ENCODE measurements at regions not wholly inside any gene's neighbourhood (a gene's known extent, or its start where the extent isn't known, plus 50 kb on each side); places are given as distances from the start of the nearest gene placed in this dataset.
A peak's percentile ranks its signal among the peaks of the same experiment; 100 is the strongest.

GRCh38 chr1:238052496-238053266, 162.0 kb upstream of the ZP4 start:
- peaks cover 16% of the 10 kb centered on the region for H3K36me3 Mint-ChIP-seq
- peaks cover 19% of the 10 kb centered on the region for H3K9me3 Mint-ChIP-seq
- TF ChIP-seq ZNF232 (CRISPR knock-in tag; IDR thresholded peaks at IDR 0.05) = no peak
- TF ChIP-seq GRHL2 (CRISPR knock-in tag; IDR thresholded peaks at IDR 0.05; ENCODE audit: insufficient replicate concordance, severe bottlenecking) = no peak
- no peak for TF ChIP-seq ELF4 (CRISPR knock-in tag; IDR thresholded peaks at IDR 0.05; ENCODE audit: low read depth)
- no peak for TF ChIP-seq CDX4 (CRISPR knock-in tag; IDR thresholded peaks at IDR 0.05; ENCODE audit: borderline replicate concordance)
- TF ChIP-seq, protein P1, sequence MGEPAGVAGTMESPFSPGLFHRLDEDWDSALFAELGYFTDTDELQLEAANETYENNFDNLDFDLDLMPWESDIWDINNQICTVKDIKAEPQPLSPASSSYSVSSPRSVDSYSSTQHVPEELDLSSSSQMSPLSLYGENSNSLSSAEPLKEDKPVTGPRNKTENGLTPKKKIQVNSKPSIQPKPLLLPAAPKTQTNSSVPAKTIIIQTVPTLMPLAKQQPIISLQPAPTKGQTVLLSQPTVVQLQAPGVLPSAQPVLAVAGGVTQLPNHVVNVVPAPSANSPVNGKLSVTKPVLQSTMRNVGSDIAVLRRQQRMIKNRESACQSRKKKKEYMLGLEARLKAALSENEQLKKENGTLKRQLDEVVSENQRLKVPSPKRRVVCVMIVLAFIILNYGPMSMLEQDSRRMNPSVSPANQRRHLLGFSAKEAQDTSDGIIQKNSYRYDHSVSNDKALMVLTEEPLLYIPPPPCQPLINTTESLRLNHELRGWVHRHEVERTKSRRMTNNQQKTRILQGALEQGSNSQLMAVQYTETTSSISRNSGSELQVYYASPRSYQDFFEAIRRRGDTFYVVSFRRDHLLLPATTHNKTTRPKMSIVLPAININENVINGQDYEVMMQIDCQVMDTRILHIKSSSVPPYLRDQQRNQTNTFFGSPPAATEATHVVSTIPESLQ (CRISPR knock-in tag; IDR thresholded peaks at IDR 0.05) = no peak
- H3K27me3 Mint-ChIP-seq (ENCODE audit: low read depth) = no peaks in the 10 kb centered on the region
- DNase-seq (ENCODE audit: low spot score) = no peak
- peaks cover 6% of the 10 kb centered on the region for H3K4me1 Mint-ChIP-seq
- no peak overlapping the region for H3K27ac Mint-ChIP-seq
- ChIA-PET CTCF (interaction anchor here (1.3 kb wide), 1 partner anchor 202 kb away, joined by 3 read pairs; no protein-coding TSS in a partner anchor), POLR2A (no interaction called here)
- no peak for ATAC-seq
- no peak overlapping the region for H3K4me3 Mint-ChIP-seq

DNA sequence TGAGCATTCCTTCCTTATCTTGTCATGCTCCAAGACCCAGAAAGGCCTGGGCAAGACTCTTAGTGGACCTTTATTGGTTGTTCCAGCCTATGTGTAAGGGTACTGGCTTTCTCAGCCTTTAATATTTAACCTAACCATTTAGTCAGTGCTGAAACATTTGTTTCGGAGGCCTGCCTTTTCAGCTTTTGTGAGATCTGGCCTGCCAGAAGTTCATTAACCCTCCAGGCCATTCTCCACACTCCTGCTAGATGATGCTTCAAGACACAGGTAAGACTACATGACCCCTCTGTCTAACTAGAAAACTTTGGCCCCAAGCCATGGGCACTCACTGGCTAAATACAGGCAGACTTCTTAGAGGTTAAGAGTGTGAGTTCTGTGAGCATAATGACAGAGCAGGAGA, 138.4 kb upstream of the ZP4 start:
- Mint-ChIP-seq H3K36me3 (peaks cover 8% of the 10 kb centered on the region), H3K27me3 (ENCODE audit: low read depth) (no peaks in the 10 kb centered on the region; the same call in 1 of the 2 replicates), H3K27ac (no peak overlapping the region), H3K4me3 (no peak overlapping the region), H3K9me3 (peaks cover 39% of the 10 kb centered on the region), H3K4me1 (peaks cover 34% of the 10 kb centered on the region)
- DNase-seq (ENCODE audit: low spot score) (no peak), ATAC-seq (peak; percentile 50; the same call in 1 of the 2 replicates)
- ChIA-PET POLR2A (no interaction called here), CTCF (no interaction called here)
- TF ChIP-seq NFYB (CRISPR knock-in tag; conservative IDR thresholded peaks at IDR 0.05; ENCODE audit: low read depth) = no peak
- TF ChIP-seq CREM (CRISPR knock-in tag; IDR thresholded peaks at IDR 0.05) = no peak
- TF ChIP-seq ZNF232 (CRISPR knock-in tag; IDR thresholded peaks at IDR 0.05) = no peak

DNA sequence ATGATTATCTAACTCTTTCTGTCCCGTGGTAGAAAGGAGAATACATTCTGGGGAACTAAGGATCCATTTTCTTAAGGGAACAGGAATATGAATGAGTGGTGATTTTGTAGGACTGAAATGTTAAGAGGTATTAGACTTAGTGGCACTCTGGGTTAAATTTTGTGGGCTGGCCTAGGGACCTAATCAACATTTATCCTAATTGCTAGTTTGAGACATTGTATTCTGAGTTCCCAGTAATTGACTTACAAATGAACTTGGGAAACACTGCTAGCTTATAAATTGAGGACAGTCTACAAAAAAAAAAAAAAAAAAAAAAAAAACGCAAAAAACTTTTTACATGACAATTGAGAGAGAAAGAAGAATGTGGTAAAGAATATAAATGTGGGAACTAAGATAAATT, 136.6 kb upstream of the ZP4 start:
- ChIA-PET POLR2A (interaction anchor here (0.6 kb wide), 1 partner anchor 10 kb away, joined by 4 read pairs; no protein-coding TSS in a partner anchor), CTCF (interaction anchor here (1.3 to 1.8 kb wide), 2 partner anchors 12 to 176 kb away, joined by 7 to 9 read pairs; no protein-coding TSS in a partner anchor)
- no peak for DNase-seq (ENCODE audit: low spot score)
- TF ChIP-seq GTF2I (CRISPR knock-in tag; conservative IDR thresholded peaks at IDR 0.05) (no peak), ELF4 (CRISPR knock-in tag; IDR thresholded peaks at IDR 0.05; ENCODE audit: low read depth) (no peak), FOXK1 (CRISPR knock-in tag; IDR thresholded peaks at IDR 0.05) (no peak), NFE2L1 (CRISPR knock-in tag; IDR thresholded peaks at IDR 0.05) (no peak), NFATC4 (CRISPR knock-in tag; IDR thresholded peaks at IDR 0.05) (no peak), MYBL2 (CRISPR knock-in tag; IDR thresholded peaks at IDR 0.05) (no peak), ZNF423 (CRISPR knock-in tag; IDR thresholded peaks at IDR 0.05) (no peak), ZNF219 (CRISPR knock-in tag; IDR thresholded peaks at IDR 0.05; ENCODE audit: borderline replicate concordance) (no peak), SMAD4 (CRISPR knock-in tag; IDR thresholded peaks at IDR 0.05) (no peak), ARID4B (CRISPR knock-in tag; IDR thresholded peaks at IDR 0.05; ENCODE audit: borderline replicate concordance) (no peak)
- TF ChIP-seq, protein P2, sequence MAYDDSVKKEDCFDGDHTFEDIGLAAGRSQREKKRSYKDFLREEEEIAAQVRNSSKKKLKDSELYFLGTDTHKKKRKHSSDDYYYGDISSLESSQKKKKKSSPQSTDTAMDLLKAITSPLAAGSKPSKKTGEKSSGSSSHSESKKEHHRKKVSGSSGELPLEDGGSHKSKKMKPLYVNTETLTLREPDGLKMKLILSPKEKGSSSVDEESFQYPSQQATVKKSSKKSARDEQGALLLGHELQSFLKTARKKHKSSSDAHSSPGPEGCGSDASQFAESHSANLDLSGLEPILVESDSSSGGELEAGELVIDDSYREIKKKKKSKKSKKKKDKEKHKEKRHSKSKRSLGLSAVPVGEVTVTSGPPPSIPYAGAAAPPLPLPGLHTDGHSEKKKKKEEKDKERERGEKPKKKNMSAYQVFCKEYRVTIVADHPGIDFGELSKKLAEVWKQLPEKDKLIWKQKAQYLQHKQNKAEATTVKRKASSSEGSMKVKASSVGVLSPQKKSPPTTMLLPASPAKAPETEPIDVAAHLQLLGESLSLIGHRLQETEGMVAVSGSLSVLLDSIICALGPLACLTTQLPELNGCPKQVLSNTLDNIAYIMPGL (CRISPR knock-in tag; IDR thresholded peaks at IDR 0.05) = no peak
- TF ChIP-seq, protein P3, sequence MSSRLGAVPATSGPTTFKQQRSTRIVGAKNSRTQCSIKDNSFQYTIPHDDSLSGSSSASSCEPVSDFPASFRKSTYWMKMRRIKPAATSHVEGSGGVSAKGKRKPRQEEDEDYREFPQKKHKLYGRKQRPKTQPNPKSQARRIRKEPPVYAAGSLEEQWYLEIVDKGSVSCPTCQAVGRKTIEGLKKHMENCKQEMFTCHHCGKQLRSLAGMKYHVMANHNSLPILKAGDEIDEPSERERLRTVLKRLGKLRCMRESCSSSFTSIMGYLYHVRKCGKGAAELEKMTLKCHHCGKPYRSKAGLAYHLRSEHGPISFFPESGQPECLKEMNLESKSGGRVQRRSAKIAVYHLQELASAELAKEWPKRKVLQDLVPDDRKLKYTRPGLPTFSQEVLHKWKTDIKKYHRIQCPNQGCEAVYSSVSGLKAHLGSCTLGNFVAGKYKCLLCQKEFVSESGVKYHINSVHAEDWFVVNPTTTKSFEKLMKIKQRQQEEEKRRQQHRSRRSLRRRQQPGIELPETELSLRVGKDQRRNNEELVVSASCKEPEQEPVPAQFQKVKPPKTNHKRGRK (CRISPR knock-in tag; IDR thresholded peaks at IDR 0.05; ENCODE audit: borderline replicate concordance) = no peak
- TF ChIP-seq, protein P4, sequence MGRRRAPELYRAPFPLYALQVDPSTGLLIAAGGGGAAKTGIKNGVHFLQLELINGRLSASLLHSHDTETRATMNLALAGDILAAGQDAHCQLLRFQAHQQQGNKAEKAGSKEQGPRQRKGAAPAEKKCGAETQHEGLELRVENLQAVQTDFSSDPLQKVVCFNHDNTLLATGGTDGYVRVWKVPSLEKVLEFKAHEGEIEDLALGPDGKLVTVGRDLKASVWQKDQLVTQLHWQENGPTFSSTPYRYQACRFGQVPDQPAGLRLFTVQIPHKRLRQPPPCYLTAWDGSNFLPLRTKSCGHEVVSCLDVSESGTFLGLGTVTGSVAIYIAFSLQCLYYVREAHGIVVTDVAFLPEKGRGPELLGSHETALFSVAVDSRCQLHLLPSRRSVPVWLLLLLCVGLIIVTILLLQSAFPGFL (CRISPR knock-in tag; IDR thresholded peaks at IDR 0.05; ENCODE audit: borderline replicate concordance) = no peak

More for the DNA sequence above, 136.6 kb upstream of the ZP4 start:
- Mint-ChIP-seq H3K27me3 (ENCODE audit: low read depth) (no peaks in the 10 kb centered on the region; the same call in 1 of the 2 replicates), H3K4me1 (peaks cover 34% of the 10 kb centered on the region), H3K36me3 (peaks cover 13% of the 10 kb centered on the region), H3K9me3 (peaks cover 35% of the 10 kb centered on the region), H3K4me3 (no peak overlapping the region), H3K27ac (peak overlapping the region; percentile 51)
- no peak for ATAC-seq
